GM10266 (cell line): ENCODE measurements at regions not wholly inside any gene's neighbourhood (a gene's known extent, or its start where the extent isn't known, plus 50 kb on each side); places are given as distances from the start of the nearest gene placed in this dataset.

Experiments used
- DNase-seq: peaks from one replicate; pipeline ENCODE4 v3.0.0; 2012; ENCODE audit errors: extremely low spot score
- CTCF ChIP-seq: IDR thresholded peaks from 2 replicates; pipeline ENCODE4 v1.5.1; 2012; ENCODE audit warnings: mild to moderate bottlenecking, low read depth; ENCODE audit not compliant: control insufficient read depth, insufficient read depth; ENCODE audit errors: missing control alignments

GRCh38 chr2:217283460-217283859 lies 423.6 kb upstream of the TNP1 start:
- TF ChIP-seq CTCF = no peak
- DNase-seq = no peak

GRCh38 chr2:217282531-217282930 lies 422.7 kb upstream of the TNP1 start:
- DNase-seq = no peak
- TF ChIP-seq CTCF = no peak

- no peak for TF ChIP-seq CTCF
- DNase-seq = no peak
These were observed 419.7 kb upstream of the TNP1 start for GRCh38 chr2:217279556-217279955.

- no peak for DNase-seq
- no peak for TF ChIP-seq CTCF
These were observed 419.3 kb upstream of the TNP1 start for GRCh38 chr2:217279140-217279539.

GRCh38 chr2:217277646-217278398 lies 418.0 kb upstream of the TNP1 start:
- no peak for DNase-seq
- TF ChIP-seq CTCF = no peak

GRCh38 chr2:217276433-217276832 lies 416.6 kb upstream of the TNP1 start:
- no peak for TF ChIP-seq CTCF
- no peak for DNase-seq

GRCh38 chr2:217275091-217275490 lies 415.2 kb upstream of the TNP1 start:
- no peak for DNase-seq
- no peak for TF ChIP-seq CTCF
